ENCODE measurements at regions not wholly inside any gene's neighbourhood (a gene's known extent, or its start where the extent isn't known, plus 50 kb on each side); places are given as distances from the start of the nearest gene placed in this dataset.

- ChIA-PET CTCF (no interaction called here), POLR2A (no interaction called here)
- Mint-ChIP-seq H3K4me1 (no peaks in the 10 kb centered on the region), H3K36me3 (ENCODE audit: low read depth) (no peaks in the 10 kb centered on the region), H3K27me3 (no peaks in the 10 kb centered on the region), H3K4me3 (no peak overlapping the region), H3K27ac (no peak overlapping the region), H3K9me3 (peaks cover 3% of the 10 kb centered on the region)
- DNase-seq = no peak
These were observed 1176.7 kb upstream of the CNTN5 start for GRCh38 chr11:97844016-97844415.

DNA sequence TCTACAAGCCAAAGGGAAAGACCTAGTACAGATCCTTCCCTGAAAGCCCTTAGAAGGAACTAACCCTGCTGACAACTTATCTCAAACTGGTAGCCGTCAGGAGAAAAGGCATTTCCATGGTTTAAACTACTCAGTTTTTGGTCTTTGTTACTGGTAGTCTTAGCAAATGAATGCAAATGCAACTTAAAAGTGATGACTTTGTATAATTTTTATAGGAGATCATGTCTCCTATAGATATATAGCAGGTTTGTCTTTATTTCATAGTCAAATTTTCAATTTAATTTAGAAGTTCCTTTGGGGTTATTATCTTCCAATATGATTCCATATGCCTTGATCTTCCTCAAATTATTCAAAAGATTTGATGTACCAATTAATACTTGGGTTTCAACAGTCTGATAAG, 1173.0 kb upstream of the CNTN5 start:
- Mint-ChIP-seq H3K4me1 (no peaks in the 10 kb centered on the region), H3K4me3 (no peak overlapping the region), H3K27me3 (no peaks in the 10 kb centered on the region), H3K36me3 (ENCODE audit: low read depth) (no peaks in the 10 kb centered on the region), H3K27ac (no peak overlapping the region), H3K9me3 (peaks cover 3% of the 10 kb centered on the region)
- ChIA-PET CTCF (no interaction called here), POLR2A (no interaction called here)
- no peak for DNase-seq

- DNase-seq = no peak
- POLR2A ChIA-PET = no interaction called here
These were observed 1170.0 kb upstream of the CNTN5 start for GRCh38 chr11:97850701-97851100.

DNA sequence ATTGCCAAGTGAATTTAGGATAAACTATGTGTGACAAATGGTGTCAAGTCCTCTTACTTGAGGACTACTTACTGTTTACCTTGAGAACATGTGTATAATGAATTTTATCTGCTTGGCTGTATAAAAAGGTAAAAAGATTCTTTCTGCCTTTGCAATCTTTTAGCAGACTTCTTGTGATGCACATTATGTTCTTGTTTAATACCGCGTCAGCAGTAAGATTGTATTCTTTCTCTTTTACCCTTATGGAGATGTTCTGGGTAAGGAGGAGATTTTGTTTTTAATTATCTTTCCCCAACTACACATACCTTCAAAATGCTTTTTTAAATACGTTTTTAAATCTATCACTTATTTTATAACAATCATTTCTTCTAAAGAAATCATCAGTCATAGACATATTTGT, 1166.4 kb upstream of the CNTN5 start:
- no peak for DNase-seq
- Mint-ChIP-seq H3K4me3 (no peak overlapping the region), H3K9me3 (peaks cover 6% of the 10 kb centered on the region), H3K27ac (no peak overlapping the region), H3K36me3 (ENCODE audit: low read depth) (no peaks in the 10 kb centered on the region), H3K4me1 (no peaks in the 10 kb centered on the region), H3K27me3 (no peaks in the 10 kb centered on the region)
- CTCF ChIA-PET = no interaction called here
- POLR2A ChIA-PET = no interaction called here

More at GRCh38 chr11:97850701-97851100, 1170.0 kb upstream of the CNTN5 start:
- CTCF ChIA-PET = no interaction called here
- Mint-ChIP-seq H3K36me3 (ENCODE audit: low read depth) (no peaks in the 10 kb centered on the region), H3K4me3 (no peak overlapping the region), H3K27ac (no peak overlapping the region), H3K9me3 (no peaks in the 10 kb centered on the region), H3K27me3 (no peaks in the 10 kb centered on the region), H3K4me1 (no peaks in the 10 kb centered on the region)

DNA sequence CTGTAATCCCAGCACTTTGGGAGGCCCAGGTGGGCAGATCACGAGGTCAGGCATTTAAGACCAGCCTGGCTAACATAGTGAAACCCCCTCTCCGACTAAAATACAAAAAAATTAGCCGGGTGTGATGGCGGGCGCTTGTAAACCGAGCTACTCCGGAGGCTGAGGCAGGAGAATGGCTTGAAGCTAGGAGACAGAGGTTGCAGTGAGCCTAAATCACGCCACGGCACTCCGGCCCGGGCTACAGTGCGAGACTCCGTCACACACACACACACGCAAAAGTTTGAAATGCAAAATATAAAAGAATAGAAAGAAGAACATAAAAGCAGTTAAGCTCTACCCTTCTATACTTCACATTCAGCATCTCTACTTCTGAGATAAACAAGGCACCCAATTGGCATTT, 1165.9 kb upstream of the CNTN5 start:
- no peaks in the 10 kb centered on the region for H3K27me3 Mint-ChIP-seq
- no peak for DNase-seq
- POLR2A ChIA-PET = no interaction called here
- no peak overlapping the region for H3K4me3 Mint-ChIP-seq
- H3K36me3 Mint-ChIP-seq (ENCODE audit: low read depth) = no peaks in the 10 kb centered on the region
- peaks cover 7% of the 10 kb centered on the region for H3K9me3 Mint-ChIP-seq
- no peak overlapping the region for H3K27ac Mint-ChIP-seq
- no peaks in the 10 kb centered on the region for H3K4me1 Mint-ChIP-seq
- CTCF ChIA-PET = no interaction called here

DNA sequence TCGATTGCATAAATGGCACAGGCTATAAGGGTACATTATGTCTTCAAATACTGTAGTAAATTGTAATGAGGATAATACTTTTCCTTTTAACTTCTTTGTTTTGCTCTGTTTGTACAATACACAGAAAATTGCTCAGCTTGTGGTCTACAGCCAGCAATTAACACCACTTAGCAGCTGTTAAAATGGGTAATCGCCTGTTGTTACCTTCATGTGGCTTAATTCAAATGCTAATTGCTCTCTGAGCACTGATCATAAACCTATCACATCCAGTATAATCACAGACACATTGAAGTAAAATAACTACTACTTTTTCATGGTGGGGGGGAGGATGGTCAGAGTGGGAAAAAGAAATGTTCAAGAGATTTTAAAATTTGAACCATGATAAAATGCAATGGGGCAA, 1164.1 kb upstream of the CNTN5 start:
- CTCF ChIA-PET = no interaction called here
- H3K4me3 Mint-ChIP-seq = no peak overlapping the region
- DNase-seq = no peak
- POLR2A ChIA-PET = no interaction called here
- H3K36me3 Mint-ChIP-seq (ENCODE audit: low read depth) = no peaks in the 10 kb centered on the region
- H3K4me1 Mint-ChIP-seq = no peaks in the 10 kb centered on the region
- H3K27ac Mint-ChIP-seq = no peak overlapping the region
- peaks cover 7% of the 10 kb centered on the region for H3K9me3 Mint-ChIP-seq
- H3K27me3 Mint-ChIP-seq = no peaks in the 10 kb centered on the region

DNA sequence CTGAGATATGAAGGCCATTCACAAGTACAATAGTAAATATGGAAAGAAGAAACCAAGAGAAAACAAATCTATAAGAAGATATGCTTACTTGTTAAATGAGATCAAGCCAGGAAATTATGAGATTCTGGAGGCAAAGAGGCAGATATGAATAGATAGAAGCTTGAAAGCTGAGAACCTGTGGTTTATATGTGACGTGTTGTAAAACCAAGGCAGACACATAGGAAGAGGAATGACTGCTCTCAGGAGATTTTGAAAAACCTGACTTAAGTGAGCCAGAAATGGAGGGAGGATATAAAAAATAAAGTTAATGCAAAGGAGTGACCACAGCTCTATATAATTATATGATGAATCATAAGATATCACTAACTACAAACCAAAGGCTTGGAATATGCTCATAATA, 1160.5 kb upstream of the CNTN5 start:
- H3K27me3 Mint-ChIP-seq = no peaks in the 10 kb centered on the region
- no peak for DNase-seq
- no peaks in the 10 kb centered on the region for H3K36me3 Mint-ChIP-seq (ENCODE audit: low read depth)
- H3K4me1 Mint-ChIP-seq = no peaks in the 10 kb centered on the region
- no peak overlapping the region for H3K4me3 Mint-ChIP-seq
- H3K9me3 Mint-ChIP-seq = peaks cover 7% of the 10 kb centered on the region
- H3K27ac Mint-ChIP-seq = no peak overlapping the region
- CTCF ChIA-PET = no interaction called here
- POLR2A ChIA-PET = no interaction called here

GRCh38 chr11:97862021-97862420, 1158.7 kb upstream of the CNTN5 start:
- Mint-ChIP-seq H3K4me1 (no peaks in the 10 kb centered on the region), H3K4me3 (no peak overlapping the region), H3K27ac (no peak overlapping the region), H3K36me3 (ENCODE audit: low read depth) (no peaks in the 10 kb centered on the region), H3K27me3 (no peaks in the 10 kb centered on the region), H3K9me3 (peaks cover 12% of the 10 kb centered on the region)
- POLR2A ChIA-PET = interaction anchor here (0.5 kb wide), 1 partner anchor 817 kb away, joined by 3 read pairs; no protein-coding TSS in a partner anchor
- DNase-seq = no peak
- CTCF ChIA-PET = no interaction called here

- Mint-ChIP-seq H3K4me3 (no peak overlapping the region), H3K9me3 (peaks cover 4% of the 10 kb centered on the region), H3K4me1 (no peaks in the 10 kb centered on the region), H3K27me3 (no peaks in the 10 kb centered on the region), H3K36me3 (ENCODE audit: low read depth) (no peaks in the 10 kb centered on the region), H3K27ac (no peak overlapping the region)
- ChIA-PET POLR2A (no interaction called here), CTCF (no interaction called here)
- no peak for DNase-seq
These were observed 1155.2 kb upstream of the CNTN5 start for GRCh38 chr11:97865424-97866012.

DNA sequence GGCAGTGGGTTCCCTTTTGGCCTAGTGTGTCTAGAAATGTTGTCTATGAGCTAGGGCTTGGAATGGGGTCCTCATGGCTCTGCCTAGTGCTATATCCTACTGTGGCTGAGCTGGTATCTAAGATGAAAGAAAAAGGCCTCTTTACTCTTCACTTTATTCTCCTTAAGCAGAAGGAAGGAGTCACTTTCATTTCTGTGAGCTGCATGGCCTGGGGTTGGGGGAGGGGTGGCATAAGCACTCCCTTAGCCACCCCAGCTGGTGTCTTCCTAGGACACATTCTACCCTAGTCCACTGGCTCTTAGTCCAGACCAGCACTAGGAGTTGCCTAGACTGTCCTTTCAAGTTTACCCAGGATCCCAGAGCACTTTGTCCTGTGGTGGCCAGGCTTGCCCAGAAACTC, 1148.9 kb upstream of the CNTN5 start:
- Mint-ChIP-seq H3K4me1 (no peaks in the 10 kb centered on the region), H3K27ac (no peak overlapping the region), H3K36me3 (ENCODE audit: low read depth) (no peaks in the 10 kb centered on the region), H3K4me3 (no peak overlapping the region), H3K27me3 (no peaks in the 10 kb centered on the region), H3K9me3 (peaks cover 4% of the 10 kb centered on the region)
- DNase-seq = no peak
- POLR2A ChIA-PET = no interaction called here
- CTCF ChIA-PET = no interaction called here

DNA sequence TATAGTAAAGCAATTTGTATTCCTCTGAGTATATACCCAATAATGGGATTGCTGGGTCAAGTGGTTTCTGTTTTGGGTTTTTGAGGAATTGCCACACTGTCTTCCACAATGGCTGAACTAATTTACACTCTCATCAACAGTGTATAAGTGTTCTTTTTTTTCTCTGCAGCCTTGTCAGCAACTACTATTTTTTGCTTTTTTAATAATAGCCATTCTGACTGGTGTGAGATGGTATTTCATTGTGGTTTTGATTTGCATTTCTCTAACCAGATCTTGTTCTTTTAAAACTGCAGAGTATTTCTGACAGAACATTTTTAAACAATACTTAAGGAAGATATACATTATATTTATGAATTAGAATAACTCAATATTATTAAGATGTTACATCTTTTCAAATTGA, 1140.5 kb upstream of the CNTN5 start:
- CTCF ChIA-PET = no interaction called here
- Mint-ChIP-seq H3K4me3 (no peak overlapping the region), H3K4me1 (no peaks in the 10 kb centered on the region), H3K36me3 (ENCODE audit: low read depth) (no peaks in the 10 kb centered on the region), H3K27ac (no peak overlapping the region), H3K27me3 (no peaks in the 10 kb centered on the region), H3K9me3 (peaks cover under 1% of the 10 kb centered on the region)
- POLR2A ChIA-PET = no interaction called here
- DNase-seq = no peak

DNA sequence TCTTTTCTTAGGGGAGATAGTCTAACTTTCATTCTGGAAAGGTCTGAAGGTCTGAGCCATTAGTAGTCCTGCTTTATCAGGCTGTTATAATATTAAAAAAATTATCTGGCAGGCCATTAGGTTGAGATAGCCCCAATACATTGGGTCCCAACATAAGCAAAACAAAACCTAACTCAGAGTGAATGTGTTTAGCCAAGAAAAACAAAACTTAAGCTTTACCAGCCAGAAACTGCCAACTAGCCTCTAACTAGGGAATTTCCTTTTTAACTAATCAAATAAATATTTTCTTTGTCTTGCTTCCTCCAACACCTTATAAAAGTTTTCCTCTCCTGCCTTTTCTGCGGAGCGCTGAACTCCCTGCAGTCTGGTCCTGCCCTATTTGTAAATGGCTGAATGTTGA, 1137.7 kb upstream of the CNTN5 start:
- Mint-ChIP-seq H3K9me3 (no peaks in the 10 kb centered on the region), H3K36me3 (ENCODE audit: low read depth) (no peaks in the 10 kb centered on the region), H3K4me1 (no peaks in the 10 kb centered on the region), H3K27ac (no peak overlapping the region), H3K4me3 (no peak overlapping the region), H3K27me3 (no peaks in the 10 kb centered on the region)
- DNase-seq = no peak
- ChIA-PET CTCF (no interaction called here), POLR2A (no interaction called here)

DNA sequence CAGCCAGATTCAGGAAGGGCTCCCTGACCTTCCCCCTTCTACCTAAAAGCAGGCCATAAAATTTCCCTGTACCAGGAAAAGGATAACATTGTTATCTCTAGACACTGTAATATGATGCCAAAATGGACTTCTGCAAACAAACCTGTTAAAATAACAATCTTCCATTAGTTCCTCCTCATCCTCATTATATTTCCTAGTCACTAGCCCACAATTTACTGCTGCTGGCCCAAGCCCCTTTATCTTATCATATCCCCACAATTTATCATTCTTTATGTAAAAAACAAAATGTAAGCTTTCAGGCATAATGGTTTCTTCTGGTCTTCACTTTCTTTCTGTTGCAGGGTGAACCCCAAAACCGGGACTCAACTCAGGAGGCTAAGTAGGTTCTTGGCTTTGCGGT, 1132.1 kb upstream of the CNTN5 start:
- Mint-ChIP-seq H3K36me3 (ENCODE audit: low read depth) (no peaks in the 10 kb centered on the region), H3K27me3 (no peaks in the 10 kb centered on the region), H3K4me3 (no peak overlapping the region), H3K9me3 (peaks cover 6% of the 10 kb centered on the region), H3K27ac (no peak overlapping the region), H3K4me1 (no peaks in the 10 kb centered on the region)
- POLR2A ChIA-PET = no interaction called here
- CTCF ChIA-PET = no interaction called here
- DNase-seq = no peak

- no peak for DNase-seq
- Mint-ChIP-seq H3K36me3 (ENCODE audit: low read depth) (no peaks in the 10 kb centered on the region), H3K9me3 (peaks cover 6% of the 10 kb centered on the region), H3K27me3 (no peaks in the 10 kb centered on the region), H3K4me1 (no peaks in the 10 kb centered on the region), H3K27ac (no peak overlapping the region), H3K4me3 (no peak overlapping the region)
- ChIA-PET CTCF (no interaction called here), POLR2A (no interaction called here)
These were observed 1130.3 kb upstream of the CNTN5 start for GRCh38 chr11:97890466-97890865.

DNA sequence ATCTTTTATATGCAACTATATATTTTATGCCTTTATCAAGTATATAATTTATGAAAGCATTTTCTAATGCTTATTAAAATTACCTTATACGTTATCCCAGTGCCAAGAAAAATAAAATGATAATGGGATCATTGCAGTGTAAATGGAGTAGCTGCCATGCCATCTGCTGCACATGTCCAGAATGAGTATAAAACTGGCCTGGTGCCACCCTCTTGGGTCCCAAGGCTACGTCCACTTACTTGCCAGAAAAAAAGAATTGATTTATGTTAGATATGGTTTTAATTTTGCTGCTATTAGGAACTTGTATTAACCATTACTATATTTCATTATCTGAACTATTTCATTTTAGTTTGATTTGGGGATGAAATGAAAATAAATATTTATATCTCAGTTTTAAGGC, 1127.1 kb upstream of the CNTN5 start:
- ChIA-PET CTCF (no interaction called here), POLR2A (no interaction called here)
- no peak for DNase-seq
- Mint-ChIP-seq H3K27me3 (no peaks in the 10 kb centered on the region), H3K9me3 (peaks cover 8% of the 10 kb centered on the region), H3K36me3 (ENCODE audit: low read depth) (no peaks in the 10 kb centered on the region), H3K4me3 (no peak overlapping the region), H3K27ac (no peak overlapping the region), H3K4me1 (no peaks in the 10 kb centered on the region)

Data from activated CD4-positive, alpha-beta T cell treated with anti-CD3 and anti-CD28 coated beads, Interleukin-2, amount 10 ng/mL, durations not matched to agents 7 days and 5 days (primary cell).